ENCODE measurements at regions not wholly inside any gene's neighbourhood (a gene's known extent, or its start where the extent isn't known, plus 50 kb on each side); places are given as distances from the start of the nearest gene placed in this dataset.
"Not testable (repeated sequence)": the region's sequence is repeated elsewhere in the genome, so short reads cannot be mapped to it uniquely, and the experiment has no call there.

- DNase-seq (ENCODE audit: low spot score in 2 of 2) (no peak), ATAC-seq (no peak)
- Mint-ChIP-seq H3K9me3 (no peaks in the 10 kb centered on the region), H3K27ac (no peak overlapping the region), H3K36me3 (no peaks in the 10 kb centered on the region)
Measured at GRCh38 chr2:235223011-235223410, 270.8 kb upstream of the AGAP1 start.

GRCh38 chr2:235224410-235224809 is 269.4 kb upstream of the AGAP1 start:
- H3K9me3 Mint-ChIP-seq = no peaks in the 10 kb centered on the region

GRCh38 chr2:235225261-235225660 is 268.6 kb upstream of the AGAP1 start:
- H3K36me3 Mint-ChIP-seq = no peaks in the 10 kb centered on the region
- no peak for DNase-seq (ENCODE audit: low spot score in 2 of 2)

More at GRCh38 chr2:235224410-235224809, 269.4 kb upstream of the AGAP1 start:
- DNase-seq (ENCODE audit: low spot score in 2 of 2) = no peak
- ATAC-seq = no peak
- no peak overlapping the region for H3K27ac Mint-ChIP-seq
- H3K36me3 Mint-ChIP-seq = no peaks in the 10 kb centered on the region

GRCh38 chr2:235227590-235227989 is 266.3 kb upstream of the AGAP1 start:
- Mint-ChIP-seq H3K36me3 (no peaks in the 10 kb centered on the region), H3K27ac (no peak overlapping the region), H3K9me3 (no peaks in the 10 kb centered on the region)
- ATAC-seq (no peak), DNase-seq (ENCODE audit: low spot score in 2 of 2) (no peak)

More at GRCh38 chr2:235225261-235225660, 268.6 kb upstream of the AGAP1 start:
- no peak for ATAC-seq
- Mint-ChIP-seq H3K27ac (no peak overlapping the region), H3K9me3 (no peaks in the 10 kb centered on the region)

GRCh38 chr2:235228422-235228821 is 265.4 kb upstream of the AGAP1 start:
- DNase-seq (ENCODE audit: low spot score in 2 of 2); H3K36me3 Mint-ChIP-seq; ATAC-seq; H3K9me3 Mint-ChIP-seq; H3K27ac Mint-ChIP-seq: not testable (repeated sequence)

- ATAC-seq (no peak), DNase-seq (ENCODE audit: low spot score in 2 of 2) (no peak)
- Mint-ChIP-seq H3K36me3 (no peaks in the 10 kb centered on the region), H3K27ac (no peak overlapping the region), H3K9me3 (no peaks in the 10 kb centered on the region)
Measured at GRCh38 chr2:235229236-235229635, 264.6 kb upstream of the AGAP1 start.

- DNase-seq (ENCODE audit: low spot score in 2 of 2) (no peak), ATAC-seq (no peak)
- Mint-ChIP-seq H3K36me3 (no peaks in the 10 kb centered on the region), H3K27ac (no peak overlapping the region), H3K9me3 (no peaks in the 10 kb centered on the region)
Measured at GRCh38 chr2:235230821-235231601, 262.8 kb upstream of the AGAP1 start.

GRCh38 chr2:235232449-235233433 is 261.1 kb upstream of the AGAP1 start:
- ATAC-seq = no peak
- H3K9me3 Mint-ChIP-seq = no peaks in the 10 kb centered on the region
- H3K27ac Mint-ChIP-seq = no peak overlapping the region
- no peaks in the 10 kb centered on the region for H3K36me3 Mint-ChIP-seq
- DNase-seq (ENCODE audit: low spot score in 2 of 2) = no peak

GRCh38 chr2:235234736-235235135 is 259.1 kb upstream of the AGAP1 start:
- H3K27ac Mint-ChIP-seq = no peak overlapping the region
- ATAC-seq = no peak
- no peak for DNase-seq (ENCODE audit: low spot score in 2 of 2)
- no peaks in the 10 kb centered on the region for H3K9me3 Mint-ChIP-seq
- H3K36me3 Mint-ChIP-seq = no peaks in the 10 kb centered on the region

GRCh38 chr2:235235977-235236767 is 257.7 kb upstream of the AGAP1 start:
- no peak overlapping the region for H3K27ac Mint-ChIP-seq
- ATAC-seq (peak; percentile 63 to 74), DNase-seq (ENCODE audit: low spot score in 2 of 2) (no peak)
- H3K9me3 Mint-ChIP-seq = no peaks in the 10 kb centered on the region
- H3K36me3 Mint-ChIP-seq = no peaks in the 10 kb centered on the region

GRCh38 chr2:235238537-235238936 is 255.3 kb upstream of the AGAP1 start:
- H3K27ac Mint-ChIP-seq = no peak overlapping the region
- H3K36me3 Mint-ChIP-seq = no peaks in the 10 kb centered on the region
- ATAC-seq (no peak), DNase-seq (ENCODE audit: low spot score in 2 of 2) (no peak)
- H3K9me3 Mint-ChIP-seq = no peaks in the 10 kb centered on the region

GRCh38 chr2:235240574-235240973 is 253.3 kb upstream of the AGAP1 start:
- DNase-seq (ENCODE audit: low spot score in 2 of 2) (no peak), ATAC-seq (no peak)
- no peak overlapping the region for H3K27ac Mint-ChIP-seq
- no peaks in the 10 kb centered on the region for H3K9me3 Mint-ChIP-seq
- H3K36me3 Mint-ChIP-seq = no peaks in the 10 kb centered on the region

- Mint-ChIP-seq H3K27ac (no peak overlapping the region), H3K9me3 (no peaks in the 10 kb centered on the region), H3K36me3 (peaks cover 0 to 4% of the 10 kb centered on the region in 2 donors)
- DNase-seq (ENCODE audit: low spot score in 2 of 2) = no peak
- no peak for ATAC-seq
Measured at GRCh38 chr2:235244255-235245220, 249.3 kb upstream of the AGAP1 start.

- ATAC-seq (no peak), DNase-seq (ENCODE audit: low spot score in 2 of 2) (no peak)
- Mint-ChIP-seq H3K9me3 (no peaks in the 10 kb centered on the region), H3K36me3 (peaks cover 0 to 4% of the 10 kb centered on the region in 2 donors), H3K27ac (no peak overlapping the region)
Measured at GRCh38 chr2:235247001-235247400, 246.8 kb upstream of the AGAP1 start.

- ATAC-seq = no peak
- no peaks in the 10 kb centered on the region for H3K36me3 Mint-ChIP-seq
Measured at GRCh38 chr2:235255693-235256092, 238.2 kb upstream of the AGAP1 start.

GRCh38 chr2:235257590-235257989 is 236.3 kb upstream of the AGAP1 start:
- ATAC-seq (no peak), DNase-seq (ENCODE audit: low spot score in 2 of 2) (no peak)
- Mint-ChIP-seq H3K9me3 (no peaks in the 10 kb centered on the region), H3K27ac (no peak overlapping the region), H3K36me3 (no peaks in the 10 kb centered on the region)

More at GRCh38 chr2:235255693-235256092, 238.2 kb upstream of the AGAP1 start:
- no peaks in the 10 kb centered on the region for H3K9me3 Mint-ChIP-seq
- no peak for DNase-seq (ENCODE audit: low spot score in 2 of 2)
- H3K27ac Mint-ChIP-seq = no peak overlapping the region

All from activated naive CD4-positive, alpha-beta T cell treated with anti-CD3 and anti-CD28 coated beads, Interleukin-2, amount 50 U/mL, for 72 hours (primary cell).